ENCODE measurements at regions not wholly inside any gene's neighbourhood (a gene's known extent, or its start where the extent isn't known, plus 50 kb on each side); places are given as distances from the start of the nearest gene placed in this dataset.

- DNase-seq, result no peak
Observed at GRCh38 chr9:14031810-14032209, 282.1 kb downstream of the NFIB start.

- DNase-seq, result no peak
Observed at GRCh38 chr9:14031060-14031414, 282.9 kb downstream of the NFIB start.

- no peak for DNase-seq
Observed at GRCh38 chr9:14030375-14031059, 283.4 kb downstream of the NFIB start.

GRCh38 chr9:14029806-14030374, 284.1 kb downstream of the NFIB start:
- DNase-seq, result no peak

- no peak for DNase-seq
Observed at GRCh38 chr9:14027116-14027800, 286.7 kb downstream of the NFIB start.

GRCh38 chr9:14025741-14026140, 288.2 kb downstream of the NFIB start:
- no peak for DNase-seq

GRCh38 chr9:14023285-14023684, 290.7 kb downstream of the NFIB start:
- no peak for DNase-seq

GRCh38 chr9:14021871-14022525, 291.9 kb downstream of the NFIB start:
- no peak for DNase-seq

GRCh38 chr9:14018081-14018480, 295.9 kb downstream of the NFIB start:
- no peak for DNase-seq

- no peak for DNase-seq
Observed at GRCh38 chr9:14014744-14015143, 299.2 kb downstream of the NFIB start.

GRCh38 chr9:14014218-14014617, 299.7 kb downstream of the NFIB start:
- no peak for DNase-seq

- DNase-seq, result no peak
Observed at GRCh38 chr9:14011799-14012560, 302.0 kb downstream of the NFIB start.

GRCh38 chr9:14007190-14007769, 306.7 kb downstream of the NFIB start:
- DNase-seq, result no peak

- DNase-seq, result no peak
Observed at GRCh38 chr9:14006386-14007187, 307.4 kb downstream of the NFIB start.

GRCh38 chr9:14004110-14004509, 309.8 kb downstream of the NFIB start:
- no peak for DNase-seq

GRCh38 chr9:13994240-13994639, 319.7 kb downstream of the NFIB start:
- DNase-seq, result no peak

GRCh38 chr9:13993632-13994185, 320.2 kb downstream of the NFIB start:
- DNase-seq, result no peak

GRCh38 chr9:13992138-13993088, 321.5 kb downstream of the NFIB start:
- DNase-seq, result no peak

GRCh38 chr9:13991395-13991794, 322.5 kb downstream of the NFIB start:
- DNase-seq, result no peak

- DNase-seq, result no peak
Observed at GRCh38 chr9:13990994-13991393, 322.9 kb downstream of the NFIB start.

Measured in suppressor macrophage treated with lipopolysaccharide for 1 hour (primary cell).